IPS-18c (cell line): ENCODE measurements at regions not wholly inside any gene's neighbourhood (a gene's known extent, or its start where the extent isn't known, plus 50 kb on each side); places are given as distances from the start of the nearest gene placed in this dataset.

ENCODE experiments used
- H3K4me3 ChIP-seq: 2 replicates; pipeline ENCODE4 v1.7.0; 2013; ENCODE audit warnings: low read depth, mild to moderate bottlenecking, low read length, moderate library complexity; ENCODE audit not compliant: insufficient read depth
- H3K9me3 ChIP-seq: one replicate; pipeline ENCODE4 v1.6.1; 2013; ENCODE audit warnings: mild to moderate bottlenecking, low read length, moderate library complexity; ENCODE audit not compliant: control insufficient read depth, insufficient read depth

- Histone ChIP-seq H3K9me3 (no peaks in the 10 kb centered on the region), H3K4me3 (no peak overlapping the region)
These were observed 496.7 kb downstream of the SHQ1 start for GRCh38 chr3:72351536-72351935.

- Histone ChIP-seq H3K4me3 (no peak overlapping the region), H3K9me3 (no peaks in the 10 kb centered on the region)
These were observed 497.3 kb downstream of the SHQ1 start for GRCh38 chr3:72350761-72351505.

GRCh38 chr3:72348357-72348756 is 499.9 kb downstream of the SHQ1 start:
- no peak overlapping the region for H3K4me3 ChIP-seq
- peaks cover 2% of the 10 kb centered on the region for H3K9me3 ChIP-seq

- H3K9me3 ChIP-seq: peaks cover 2% of the 10 kb centered on the region
These were observed 500.4 kb downstream of the SHQ1 start for GRCh38 chr3:72347819-72348319.

GRCh38 chr3:72346526-72346926 is 501.7 kb downstream of the SHQ1 start:
- Histone ChIP-seq H3K4me3 (no peak overlapping the region), H3K9me3 (peaks cover 2% of the 10 kb centered on the region)

More at GRCh38 chr3:72347819-72348319, 500.4 kb downstream of the SHQ1 start:
- no peak overlapping the region for H3K4me3 ChIP-seq

- H3K9me3 ChIP-seq: peaks cover 2% of the 10 kb centered on the region
- H3K4me3 ChIP-seq: no peak overlapping the region
These were observed 502.3 kb downstream of the SHQ1 start for GRCh38 chr3:72345980-72346379.

GRCh38 chr3:72345237-72345878 is 502.9 kb downstream of the SHQ1 start:
- Histone ChIP-seq H3K4me3 (no peak overlapping the region), H3K9me3 (peaks cover 2% of the 10 kb centered on the region)

- no peak overlapping the region for H3K4me3 ChIP-seq
These were observed 503.6 kb downstream of the SHQ1 start for GRCh38 chr3:72344647-72345046.

GRCh38 chr3:72344236-72344635 is 504.0 kb downstream of the SHQ1 start:
- Histone ChIP-seq H3K9me3 (peaks cover 2% of the 10 kb centered on the region), H3K4me3 (no peak overlapping the region)

More at GRCh38 chr3:72344647-72345046, 503.6 kb downstream of the SHQ1 start:
- H3K9me3 ChIP-seq: peaks cover 2% of the 10 kb centered on the region

GRCh38 chr3:72343078-72343477 is 505.2 kb downstream of the SHQ1 start:
- no peak overlapping the region for H3K4me3 ChIP-seq
- peaks cover 2% of the 10 kb centered on the region for H3K9me3 ChIP-seq

- no peak overlapping the region for H3K4me3 ChIP-seq
- peaks cover 2% of the 10 kb centered on the region for H3K9me3 ChIP-seq
These were observed 505.8 kb downstream of the SHQ1 start for GRCh38 chr3:72342450-72342849.

- Histone ChIP-seq H3K9me3 (peaks cover 2% of the 10 kb centered on the region), H3K4me3 (no peak overlapping the region)
These were observed 506.3 kb downstream of the SHQ1 start for GRCh38 chr3:72341920-72342319.

GRCh38 chr3:72341380-72341770 is 506.9 kb downstream of the SHQ1 start:
- no peak overlapping the region for H3K4me3 ChIP-seq
- H3K9me3 ChIP-seq: peaks cover 2% of the 10 kb centered on the region

GRCh38 chr3:72340476-72341379 is 507.5 kb downstream of the SHQ1 start:
- Histone ChIP-seq H3K4me3 (no peak overlapping the region), H3K9me3 (peaks cover 2% of the 10 kb centered on the region)

GRCh38 chr3:72340056-72340455 is 508.2 kb downstream of the SHQ1 start:
- H3K9me3 ChIP-seq: peaks cover 2% of the 10 kb centered on the region

GRCh38 chr3:72339670-72340030 is 508.6 kb downstream of the SHQ1 start:
- H3K4me3 ChIP-seq: no peak overlapping the region
- peaks cover 1% of the 10 kb centered on the region for H3K9me3 ChIP-seq

More at GRCh38 chr3:72340056-72340455, 508.2 kb downstream of the SHQ1 start:
- H3K4me3 ChIP-seq: no peak overlapping the region

- no peak overlapping the region for H3K4me3 ChIP-seq
- H3K9me3 ChIP-seq: no peaks in the 10 kb centered on the region
These were observed 509.1 kb downstream of the SHQ1 start for GRCh38 chr3:72338942-72339669.
